B cell (primary cell): ENCODE measurements at regions not wholly inside any gene's neighbourhood (a gene's known extent, or its start where the extent isn't known, plus 50 kb on each side); places are given as distances from the start of the nearest gene placed in this dataset.

Source experiments
- ATAC-seq: fragments of 200-7000 bp; cut with Tn5 transposase; one replicate; pipeline ENCODE4 v1.10.0; 2021; ENCODE audit warnings: low read depth, mild to moderate bottlenecking, moderate number of reproducible peaks, moderate library complexity
- CTCF ChIA-PET: fragments of 350-600 bp; sonication (Branson Sonifier 250); formaldehyde crosslinking; loops from one replicate; lab custom pipeline; 2021; ENCODE audit warnings: antibody characterized with exemption, inconsistent platforms; lab: Charles Lee
- POLR2A ChIA-PET: fragments of 350-600 bp; sonication (Branson Sonifier 250); formaldehyde crosslinking; loops from one replicate; lab custom pipeline; 2021; ENCODE audit warnings: antibody characterized with exemption; lab: Charles Lee
- DNase-seq: peaks from one replicate; pipeline ENCODE4 v3.0.0; 2013
- H2AFZ ChIP-seq: 2 replicates; pipeline ENCODE4 v1.6.1; 2012; ENCODE audit warnings: mild to moderate bottlenecking, low read depth, low read length; ENCODE audit not compliant: insufficient read depth, poor library complexity, severe bottlenecking
- H3K27ac ChIP-seq, 2 donors: 1 replicate in 1 of 2; 2 replicates in 1 of 2; pipeline ENCODE4 v1.5.1; 2012 to 2013; ENCODE audit warnings: low read length in 2 of 2, mild to moderate bottlenecking in 2 of 2, moderate library complexity in 1 of 2
- H3K27me3 ChIP-seq, 4 experiments: fragments of 200-600 bp in 1 of 4; sonication (generic) in 1 of 4; replicated peaks in 1 of 4; 1 replicate in 2 of 4; 2 replicates in 2 of 4; pipeline versions ENCODE4 v1.6.1 to v1.7.0; 2013 to 2016; ENCODE audit warnings: low read length in 3 of 4, mild to moderate bottlenecking in 2 of 4, mixed read lengths in 1 of 4, moderate library complexity in 1 of 4; ENCODE audit not compliant: insufficient read depth in 4 of 4, control insufficient read depth in 3 of 4; ENCODE audit errors: control extremely low read depth in 1 of 4
- H3K36me3 ChIP-seq, 2 experiments: replicated peaks in 1 of 2; 1 replicate in 1 of 2; 2 replicates in 1 of 2; pipeline versions ENCODE4 v1.6.1 to v1.7.1; 2013; ENCODE audit warnings: low read length in 1 of 2; ENCODE audit not compliant: insufficient read depth in 2 of 2, control insufficient read depth in 1 of 2; ENCODE audit errors: control extremely low read depth in 1 of 2, extremely low read depth in 1 of 2
- H3K4me1 ChIP-seq, 2 donors: fragments of 200-600 bp in 1 of 2; sonication (generic) in 1 of 2; 1 replicate in 1 of 2; 2 replicates in 1 of 2; pipeline versions ENCODE4 v1.5.1 to v1.6.1; 2013 to 2017; ENCODE audit warnings: low read length in 2 of 2; ENCODE audit not compliant: control insufficient read depth in 2 of 2, insufficient read depth in 2 of 2
- H3K4me2 ChIP-seq: replicated peaks from 2 replicates; pipeline ENCODE3; 2012; ENCODE audit warnings: mild to moderate bottlenecking, low read depth, low read length; ENCODE audit not compliant: poor library complexity, severe bottlenecking
- H3K4me3 ChIP-seq, 5 experiments: fragments of 200-600 bp in 1 of 5; sonication (generic) in 1 of 5; 1 replicate in 3 of 5; 2 replicates in 2 of 5; pipeline versions ENCODE4 v1.5.1 to v1.7.0; 2011 to 2016; ENCODE audit warnings: low read length in 4 of 5, mild to moderate bottlenecking in 4 of 5, low read depth in 2 of 5, control low read depth in 1 of 5, moderate library complexity in 1 of 5; ENCODE audit not compliant: insufficient read depth in 1 of 5; ENCODE audit errors: control extremely low read depth in 1 of 5, extremely low read depth in 1 of 5
- H3K79me2 ChIP-seq: fragments of 200-600 bp; sonication (generic); one replicate; pipeline ENCODE4 v1.6.0; 2016; ENCODE audit warnings: low read length; ENCODE audit not compliant: control insufficient read depth, insufficient read depth
- H3K9ac ChIP-seq: fragments of 200-600 bp; sonication (generic); 2 replicates; pipeline ENCODE4 v1.6.1; 2017; ENCODE audit warnings: mild to moderate bottlenecking, low read length, moderate library complexity
- H3K9me3 ChIP-seq, 3 donors: one replicate each; pipeline versions ENCODE4 v1.6.1 to v1.7.1; 2013; ENCODE audit warnings: low read length in 2 of 3; ENCODE audit not compliant: control insufficient read depth in 2 of 3, insufficient read depth in 1 of 3; ENCODE audit errors: control extremely low read depth in 1 of 3
- H4K20me1 ChIP-seq: 2 replicates; pipeline ENCODE4 v1.6.0; 2012; ENCODE audit warnings: mild to moderate bottlenecking, low read length; ENCODE audit not compliant: insufficient read depth, control insufficient read depth, poor library complexity, severe bottlenecking
- H3K27ac Mint-ChIP-seq: one replicate; pipeline ENCODE4 v1.8.0; 2021; ENCODE audit warnings: mixed read lengths
- H3K27me3 Mint-ChIP-seq: one replicate; pipeline ENCODE4 v1.8.0; 2021; ENCODE audit warnings: mixed read lengths
- H3K4me1 Mint-ChIP-seq: one replicate; pipeline ENCODE4 v1.8.0; 2021; ENCODE audit warnings: mixed read lengths
- H3K4me3 Mint-ChIP-seq: one replicate; pipeline ENCODE4 v1.8.0; 2021; ENCODE audit warnings: mixed read lengths
- H3K9me3 Mint-ChIP-seq: one replicate; pipeline ENCODE4 v1.8.0; 2022; ENCODE audit warnings: mixed read lengths; ENCODE audit not compliant: insufficient read depth
- EZH2 ChIP-seq: IDR thresholded peaks from 2 replicates; pipeline ENCODE4 v1.6.1; 2012; ENCODE audit warnings: borderline replicate concordance, low read depth, mild to moderate bottlenecking, moderate library complexity, low read length; ENCODE audit not compliant: insufficient read depth, poor library complexity, severe bottlenecking
- WGBS: methylation state at CpG from one replicate; pipeline ENCODE4 v1.1.5; 2013; ENCODE audit warnings: missing lambda C conversion rate; ENCODE audit not compliant: insufficient coverage; 5-methylcytosine and 5-hydroxymethylcytosine counted together
- intact Hi-C: fragments of 100-400 bp; cut with micrococcal nuclease; formaldehyde crosslinking; loops from one replicate; pipeline ENCODE4 v1.10.0; 2022
- TF ChIP-seq, protein P1 (sequence below): fragments of 200-600 bp; IDR thresholded peaks from one replicate; pipeline ENCODE4 v1.8.0; 2022; ENCODE audit warnings: antibody characterized with exemption, mild to moderate bottlenecking

DNA sequence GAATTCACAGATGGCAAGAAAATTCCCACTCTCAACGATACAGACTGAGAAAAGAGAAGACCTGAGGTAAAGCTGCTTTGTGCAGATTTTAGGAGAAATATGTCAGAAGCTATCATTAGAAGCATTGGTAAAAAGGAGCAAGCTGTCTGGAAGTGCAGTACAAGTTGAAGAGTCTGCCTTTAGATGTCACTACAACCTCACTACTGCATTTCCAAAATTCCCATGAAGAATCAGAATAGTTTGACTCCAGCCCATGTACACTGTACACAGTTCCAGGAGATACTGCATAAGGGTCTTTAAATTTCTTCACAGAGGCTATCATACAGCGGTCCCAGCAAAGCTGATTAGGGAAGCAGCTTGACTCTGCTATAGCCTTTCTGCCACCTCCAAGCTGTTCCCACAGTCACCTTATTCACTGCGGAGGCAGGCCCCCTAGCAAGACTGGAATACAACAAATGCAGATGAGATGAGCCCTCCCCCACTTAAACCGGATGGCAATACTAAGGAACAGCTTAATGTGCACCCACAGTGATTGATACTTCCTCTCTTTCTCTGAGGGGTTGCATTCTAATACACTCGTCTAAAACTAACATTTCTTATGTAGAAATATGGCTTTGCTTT, 527.4 kb downstream of the TMEM182 start:
- no peaks in the 10 kb centered on the region for H3K79me2 ChIP-seq
- Mint-ChIP-seq H3K9me3 (no peaks in the 10 kb centered on the region), H3K27me3 (peaks cover 3% of the 10 kb centered on the region), H3K4me3 (no peak overlapping the region), H3K4me1 (no peaks in the 10 kb centered on the region), H3K27ac (no peak overlapping the region)
- DNase-seq (no peak), ATAC-seq (no peak)
- no peak overlapping the region for H3K4me2 ChIP-seq
- TF ChIP-seq EZH2: no peak
- TF ChIP-seq, protein P1, sequence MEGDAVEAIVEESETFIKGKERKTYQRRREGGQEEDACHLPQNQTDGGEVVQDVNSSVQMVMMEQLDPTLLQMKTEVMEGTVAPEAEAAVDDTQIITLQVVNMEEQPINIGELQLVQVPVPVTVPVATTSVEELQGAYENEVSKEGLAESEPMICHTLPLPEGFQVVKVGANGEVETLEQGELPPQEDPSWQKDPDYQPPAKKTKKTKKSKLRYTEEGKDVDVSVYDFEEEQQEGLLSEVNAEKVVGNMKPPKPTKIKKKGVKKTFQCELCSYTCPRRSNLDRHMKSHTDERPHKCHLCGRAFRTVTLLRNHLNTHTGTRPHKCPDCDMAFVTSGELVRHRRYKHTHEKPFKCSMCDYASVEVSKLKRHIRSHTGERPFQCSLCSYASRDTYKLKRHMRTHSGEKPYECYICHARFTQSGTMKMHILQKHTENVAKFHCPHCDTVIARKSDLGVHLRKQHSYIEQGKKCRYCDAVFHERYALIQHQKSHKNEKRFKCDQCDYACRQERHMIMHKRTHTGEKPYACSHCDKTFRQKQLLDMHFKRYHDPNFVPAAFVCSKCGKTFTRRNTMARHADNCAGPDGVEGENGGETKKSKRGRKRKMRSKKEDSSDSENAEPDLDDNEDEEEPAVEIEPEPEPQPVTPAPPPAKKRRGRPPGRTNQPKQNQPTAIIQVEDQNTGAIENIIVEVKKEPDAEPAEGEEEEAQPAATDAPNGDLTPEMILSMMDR: no peak
- H4K20me1 ChIP-seq: no peaks in the 10 kb centered on the region
- H3K27me3 ChIP-seq: no peaks in the 10 kb centered on the region
- ChIA-PET CTCF (no interaction called here), POLR2A (no interaction called here)
- no peaks in the 10 kb centered on the region for H3K36me3 ChIP-seq
- H2AFZ ChIP-seq: no peak overlapping the region
- no peak overlapping the region for H3K4me3 ChIP-seq
- no peaks in the 10 kb centered on the region for H3K4me1 ChIP-seq
- 37% methylated on average over 3 of the region's 5 CpGs for WGBS
- intact Hi-C loops: no loop called here
- no peaks in the 10 kb centered on the region for H3K9me3 ChIP-seq
- no peak overlapping the region for H3K27ac ChIP-seq
- no peak overlapping the region for H3K9ac ChIP-seq

DNA sequence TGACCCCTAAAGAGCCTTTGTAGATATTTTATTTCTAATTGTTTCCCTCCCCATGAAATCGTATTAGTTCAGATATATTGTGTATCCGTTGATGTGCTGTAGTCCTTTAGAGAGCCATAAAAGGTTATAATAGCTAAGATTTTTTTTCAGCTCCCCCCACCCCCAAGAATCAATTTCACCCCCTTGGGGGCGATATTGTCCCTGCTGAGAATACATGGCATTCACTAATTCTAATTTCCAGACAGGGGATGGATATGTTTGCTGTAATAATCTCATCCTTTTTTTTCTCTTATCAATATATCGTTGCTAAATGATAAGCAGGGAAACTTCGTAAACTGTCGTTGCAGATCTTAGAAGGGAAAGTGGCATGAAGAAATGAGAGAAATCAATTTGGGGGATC, 530.7 kb downstream of the TMEM182 start:
- Mint-ChIP-seq H3K9me3 (no peaks in the 10 kb centered on the region), H3K4me1 (no peaks in the 10 kb centered on the region), H3K27me3 (peaks cover 3% of the 10 kb centered on the region), H3K4me3 (no peak overlapping the region), H3K27ac (no peak overlapping the region)
- no peak overlapping the region for H3K9ac ChIP-seq
- ATAC-seq: no peak
- intact Hi-C loops: no loop called here
- no peak overlapping the region for H2AFZ ChIP-seq
- ChIA-PET CTCF (no interaction called here), POLR2A (no interaction called here)
- H3K4me3 ChIP-seq: no peak overlapping the region
- no peaks in the 10 kb centered on the region for H3K36me3 ChIP-seq
- H3K27me3 ChIP-seq: no peaks in the 10 kb centered on the region
- no peaks in the 10 kb centered on the region for H3K4me1 ChIP-seq
- H4K20me1 ChIP-seq: no peaks in the 10 kb centered on the region
- no peak for TF ChIP-seq EZH2
- TF ChIP-seq, protein P1: no peak
- H3K9me3 ChIP-seq: no peaks in the 10 kb centered on the region
- 57% methylated on average over 2 of the region's 6 CpGs for WGBS
- H3K27ac ChIP-seq: no peak overlapping the region
- no peak overlapping the region for H3K4me2 ChIP-seq
- DNase-seq: no peak
- H3K79me2 ChIP-seq: no peaks in the 10 kb centered on the region
